NCI-H146 treated with DMSO at 0.1 percent for 48 hours (cell line): ENCODE measurements at regions not wholly inside any gene's neighbourhood (a gene's known extent, or its start where the extent isn't known, plus 50 kb on each side); places are given as distances from the start of the nearest gene placed in this dataset.

ENCODE experiments used
- DNase-seq: peaks from one replicate; lab custom pipeline; 2025; ENCODE audit not compliant: unreplicated experiment; lab: John Stamatoyannopoulos, UW

DNA sequence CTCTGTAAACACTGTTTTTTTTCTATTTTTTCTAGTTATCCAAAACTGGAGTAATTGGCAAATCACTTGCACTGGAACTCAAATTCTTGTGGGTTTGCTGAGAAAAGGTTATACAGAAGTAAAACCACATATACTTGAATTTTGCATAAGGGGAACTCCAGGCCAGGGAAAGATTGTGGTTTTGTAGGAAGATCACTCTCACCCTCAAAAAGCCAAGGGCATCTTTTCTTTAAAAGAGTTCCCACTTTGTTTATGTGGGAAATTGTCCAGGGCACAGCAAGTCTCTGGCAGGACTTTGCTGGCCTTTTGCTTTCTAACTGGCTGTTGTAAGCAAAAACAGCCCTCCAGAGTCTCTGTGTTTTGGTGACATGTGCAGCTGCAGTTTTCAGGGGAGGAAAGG is 340.3 kb upstream of the RBMS3 start:
- no peak for DNase-seq

DNA sequence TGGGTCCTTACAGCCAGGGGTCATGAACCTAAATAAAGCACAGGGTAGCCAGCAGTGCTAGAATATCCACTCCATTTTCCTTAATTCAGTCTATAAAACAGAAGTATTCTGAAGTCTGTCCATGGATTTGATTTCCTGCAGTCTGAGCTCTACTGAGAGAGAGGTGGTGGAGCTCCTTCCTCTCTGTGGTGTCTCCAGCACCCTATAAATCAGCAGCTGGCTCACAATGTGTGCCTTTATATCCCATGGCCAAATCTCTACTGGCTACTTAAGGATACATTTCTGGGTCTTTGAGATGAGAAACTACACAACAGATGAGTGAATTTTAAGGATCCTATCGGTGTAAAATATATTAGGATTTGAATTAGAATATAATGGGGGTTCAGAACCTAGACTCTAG is 339.9 kb upstream of the RBMS3 start:
- no peak for DNase-seq

DNA sequence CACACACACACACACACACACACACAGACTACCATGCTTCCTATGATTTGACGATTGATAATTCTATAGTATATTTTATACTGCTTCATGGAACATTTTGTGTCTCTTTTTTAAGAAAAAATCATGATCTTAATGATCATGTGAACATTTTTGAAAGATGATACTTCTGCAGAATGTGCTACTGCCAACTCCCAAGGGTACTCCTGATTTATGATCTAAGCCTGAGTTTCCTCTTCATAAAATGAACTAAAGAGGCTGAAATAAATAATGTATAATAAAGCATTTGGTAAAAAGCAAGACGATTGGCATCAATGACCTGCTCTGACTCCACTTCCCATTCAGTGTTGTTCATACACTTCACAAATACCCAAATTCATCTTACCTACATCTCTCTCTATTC is 333.8 kb upstream of the RBMS3 start:
- no peak for DNase-seq

GRCh38 chr3:28947751-28948150 is 333.1 kb upstream of the RBMS3 start:
- no peak for DNase-seq

GRCh38 chr3:28948685-28949084 is 332.2 kb upstream of the RBMS3 start:
- DNase-seq = no peak

- no peak for DNase-seq
Measured at GRCh38 chr3:28949580-28949979, 331.3 kb upstream of the RBMS3 start.

GRCh38 chr3:28950614-28951013 is 330.3 kb upstream of the RBMS3 start:
- no peak for DNase-seq

DNA sequence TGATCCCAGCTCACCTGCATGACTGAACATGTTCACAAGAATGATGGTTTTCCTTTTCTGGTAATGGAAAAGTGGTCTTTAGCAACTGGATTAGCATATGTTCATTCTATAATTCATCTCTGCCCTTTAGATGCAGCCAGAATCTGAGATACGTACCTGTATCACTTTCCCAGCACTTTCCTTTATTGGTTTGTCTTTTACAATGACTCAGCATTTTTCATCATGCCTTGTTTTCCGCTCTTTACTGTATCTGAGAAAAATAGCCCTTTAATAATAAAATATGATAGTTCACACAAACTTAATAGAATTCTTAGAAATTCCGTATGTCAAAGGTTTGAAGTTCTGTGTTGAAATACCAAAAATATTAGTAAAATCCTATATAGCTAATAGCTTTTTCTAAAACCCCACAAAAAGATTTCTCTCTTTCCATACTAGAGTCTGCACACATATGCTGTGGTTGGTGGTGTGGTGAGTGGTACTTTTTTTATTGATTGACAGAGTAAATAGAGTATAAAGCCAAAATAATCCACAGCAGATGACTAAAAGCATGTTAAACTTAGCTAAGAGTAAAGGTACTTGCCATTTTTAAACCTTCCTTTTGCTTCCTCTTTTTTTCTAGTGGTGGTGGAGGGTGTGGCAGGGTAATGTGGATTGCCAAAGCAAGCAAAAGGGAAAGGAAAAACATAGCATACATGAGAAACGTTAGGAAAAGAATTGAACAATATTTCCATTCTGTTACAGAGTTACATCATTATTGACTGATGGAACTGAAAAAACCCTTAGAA is 328.9 kb upstream of the RBMS3 start:
- DNase-seq = no peak

DNA sequence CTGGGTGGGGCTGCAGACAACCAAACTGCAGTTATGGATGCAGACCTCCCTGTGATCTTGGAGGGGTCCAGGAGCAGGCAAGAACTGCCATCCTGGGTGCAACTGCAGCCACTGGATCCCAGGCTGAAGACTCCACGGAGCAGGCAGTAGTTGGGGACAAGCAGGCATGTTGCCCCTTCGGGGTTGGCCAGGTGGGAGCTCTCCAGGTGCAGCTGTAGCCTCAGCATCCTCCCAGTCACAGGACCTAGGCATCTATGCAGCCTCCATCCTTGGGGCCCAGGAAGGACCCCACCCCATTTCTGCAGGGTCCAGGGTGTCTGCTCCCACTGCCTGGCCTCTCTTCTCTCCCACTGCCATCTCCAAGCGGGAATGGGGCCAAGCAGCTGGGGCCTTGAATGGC is 322.2 kb upstream of the RBMS3 start:
- no peak for DNase-seq

DNA sequence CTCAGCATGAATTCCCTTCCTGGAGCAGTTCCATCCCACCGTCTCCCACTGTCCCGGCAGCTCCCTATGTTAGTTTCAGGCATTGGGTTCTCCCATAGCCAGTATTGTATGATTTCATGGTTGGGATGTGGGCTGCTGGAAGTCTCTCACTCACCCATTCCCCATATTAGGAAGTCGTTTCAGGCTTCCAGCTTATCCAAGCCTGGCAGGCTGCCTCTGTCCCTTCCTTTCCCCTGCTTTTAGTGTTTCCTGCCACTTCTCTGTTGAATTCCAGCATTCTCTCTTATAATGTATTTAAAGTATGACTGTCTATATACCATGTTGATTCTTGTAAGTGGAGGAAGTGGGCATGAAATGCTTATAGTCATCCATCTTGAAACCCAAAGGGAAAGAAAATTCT is 309.7 kb upstream of the RBMS3 start:
- no peak for DNase-seq

GRCh38 chr3:28972921-28973320 is 307.9 kb upstream of the RBMS3 start:
- DNase-seq = no peak

- DNase-seq = no peak
Measured at GRCh38 chr3:28973609-28974008, 307.3 kb upstream of the RBMS3 start.

DNA sequence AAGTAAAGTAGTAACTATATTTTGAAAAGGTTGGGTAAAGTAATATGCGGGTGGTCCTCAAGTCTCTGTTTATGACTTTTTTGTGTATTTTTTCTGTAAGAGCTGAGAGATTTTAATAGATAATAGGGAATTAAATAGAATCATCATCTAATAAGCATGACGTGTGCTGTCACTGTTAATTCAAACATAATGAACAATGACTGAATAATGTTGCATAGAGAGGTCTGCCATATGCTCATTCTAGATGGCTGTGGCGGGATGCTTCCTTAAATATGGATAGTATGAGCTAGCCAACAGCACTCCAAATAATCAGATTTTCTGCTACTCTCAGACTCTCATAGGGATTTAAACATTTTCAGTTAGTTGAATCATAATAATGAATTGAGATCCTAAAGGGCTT is 302.8 kb upstream of the RBMS3 start:
- DNase-seq = no peak

- DNase-seq = no peak
Measured at GRCh38 chr3:28980131-28980530, 300.7 kb upstream of the RBMS3 start.

- no peak for DNase-seq
Measured at GRCh38 chr3:28980631-28981030, 300.2 kb upstream of the RBMS3 start.

DNA sequence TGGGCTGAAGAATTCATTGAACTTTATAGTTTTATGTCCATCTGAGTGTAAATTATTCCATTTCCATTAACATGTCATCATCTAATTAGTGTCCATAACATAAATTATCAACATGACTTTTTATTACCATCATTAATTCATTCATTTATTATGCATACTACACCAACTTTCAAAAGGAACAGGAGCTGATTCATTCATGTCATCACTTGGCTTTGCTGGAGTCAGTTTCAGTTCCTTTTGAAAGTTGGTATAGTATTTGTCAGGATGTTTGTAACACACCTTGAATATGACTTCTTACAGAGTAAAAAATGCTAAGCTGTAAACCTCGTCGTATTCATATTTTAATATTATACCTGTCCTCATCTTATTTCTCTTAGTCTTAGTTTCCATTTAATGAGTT is 298.0 kb upstream of the RBMS3 start:
- no peak for DNase-seq

DNA sequence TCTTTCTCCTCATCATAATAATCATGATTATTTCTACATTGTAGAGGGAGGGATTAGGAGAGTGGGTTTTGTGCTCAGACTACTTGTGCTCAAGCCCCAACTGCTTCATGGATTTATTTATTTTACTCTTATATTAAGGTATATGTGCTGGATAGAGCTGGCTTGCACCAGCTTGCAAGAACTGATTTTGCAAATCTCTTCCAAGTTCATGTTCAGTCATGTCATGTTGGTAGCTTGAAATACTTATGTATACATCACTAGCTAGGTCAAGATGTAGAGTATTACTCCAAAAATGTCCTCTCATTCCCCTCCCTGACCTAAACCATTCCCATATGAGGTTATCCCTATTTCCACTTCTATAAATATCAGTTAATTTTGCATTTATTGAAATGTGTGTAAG is 293.9 kb upstream of the RBMS3 start:
- no peak for DNase-seq

GRCh38 chr3:28989646-28990089 is 291.2 kb upstream of the RBMS3 start:
- DNase-seq = no peak

DNA sequence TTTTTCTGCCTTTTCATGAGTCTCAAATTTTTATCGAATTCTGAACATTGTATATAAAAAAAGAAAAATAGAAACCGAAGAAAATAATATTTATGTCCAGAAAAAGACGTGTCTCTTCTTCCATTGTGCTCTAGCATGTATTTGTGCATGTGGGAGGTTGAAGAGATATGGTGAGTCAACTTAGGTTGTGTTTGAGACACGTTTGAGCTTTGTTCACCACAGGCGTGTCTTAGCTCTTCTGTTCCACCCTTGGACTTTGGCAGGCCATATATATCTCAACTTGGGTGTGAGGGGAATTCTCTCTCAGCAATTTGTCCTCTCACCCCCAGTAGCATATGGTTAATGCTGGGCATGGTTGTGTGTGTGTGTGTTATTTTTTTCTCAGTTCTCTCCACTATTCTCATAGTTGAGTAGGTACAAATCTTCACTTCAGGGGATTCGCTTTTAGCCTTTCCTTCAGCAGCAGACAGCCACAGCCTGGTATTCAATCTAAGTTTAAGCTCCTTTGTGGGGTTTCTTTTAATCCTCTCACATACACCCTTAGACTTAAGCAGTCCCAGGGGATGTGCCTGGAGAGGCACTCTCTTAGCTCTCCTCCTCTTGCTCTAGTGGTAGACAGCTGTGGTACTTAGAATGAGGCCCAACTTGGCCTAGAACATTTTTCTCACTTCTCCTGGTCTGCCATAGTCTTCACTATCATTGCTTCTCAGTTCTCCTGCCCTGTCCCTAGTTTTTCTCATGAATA is 286.5 kb upstream of the RBMS3 start:
- DNase-seq = no peak

DNA sequence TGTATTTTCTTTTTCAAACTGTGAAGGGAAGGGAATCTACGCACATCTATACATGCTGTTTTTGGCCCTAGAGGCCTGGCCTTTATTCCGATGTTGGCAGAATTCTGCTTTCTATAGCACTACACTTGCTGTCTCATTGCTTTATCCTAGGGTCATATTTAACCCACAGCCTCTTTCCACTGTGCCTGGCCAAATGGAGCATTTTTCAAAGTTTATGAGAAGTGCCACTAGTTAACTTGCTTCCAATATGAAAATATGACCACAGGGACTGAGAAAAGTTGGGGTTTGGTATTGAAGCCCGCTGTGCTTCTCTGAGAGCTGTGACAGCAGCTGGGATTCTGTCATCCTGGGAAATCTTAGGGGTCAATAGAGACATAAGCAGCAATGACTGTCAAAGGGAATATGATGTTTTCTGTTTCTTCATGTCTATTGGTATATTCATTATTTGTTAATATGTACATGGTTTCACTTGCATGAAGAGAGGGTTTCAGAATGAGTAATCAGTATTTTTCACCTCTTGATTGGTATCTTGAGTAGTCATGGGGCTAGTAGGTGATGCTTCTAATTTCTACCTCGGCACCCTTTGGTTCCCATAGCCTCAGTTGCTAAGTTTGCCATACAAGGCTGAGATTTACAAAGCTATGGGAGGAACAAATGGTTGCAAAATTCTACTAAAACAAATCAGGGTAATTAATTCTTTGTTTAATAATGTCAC is 275.8 kb upstream of the RBMS3 start:
- DNase-seq = no peak

DNA sequence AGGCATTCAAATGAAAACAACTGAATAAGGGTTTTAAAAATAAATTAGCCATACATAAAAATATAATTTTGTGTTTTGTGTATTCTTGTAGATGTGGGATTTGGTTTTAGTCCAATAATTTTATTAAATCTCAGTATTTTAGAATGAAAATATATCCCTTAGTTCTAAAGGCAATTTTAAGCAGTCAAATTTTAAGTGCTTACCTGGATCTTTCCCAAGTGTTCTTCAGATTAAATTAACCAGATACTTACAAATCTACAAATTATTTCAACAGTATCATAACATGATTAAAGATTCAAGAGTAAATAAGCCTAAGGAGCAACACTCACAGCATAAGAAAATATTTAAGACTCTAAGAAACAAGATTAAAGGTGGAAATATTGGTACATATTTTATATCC is 275.0 kb upstream of the RBMS3 start:
- DNase-seq = no peak

DNA sequence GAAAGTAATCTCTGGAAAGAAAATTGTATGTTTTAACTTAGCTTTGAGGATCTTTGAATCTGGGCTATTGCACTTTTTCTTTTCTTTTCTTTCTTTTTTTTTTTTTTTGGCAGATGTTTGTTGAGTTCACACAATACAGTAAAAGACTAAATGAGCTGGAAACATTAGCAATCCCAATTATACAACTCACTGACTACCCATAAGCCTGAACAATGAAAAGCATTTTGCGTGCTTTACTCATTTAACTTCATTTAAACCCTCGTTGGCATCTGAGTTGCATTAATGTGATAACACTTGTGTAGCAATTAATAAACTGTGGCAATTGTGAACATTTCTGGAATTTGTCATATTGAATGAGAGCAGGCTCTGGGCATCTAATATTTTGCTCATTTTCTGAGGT is 269.4 kb upstream of the RBMS3 start:
- DNase-seq = no peak
